ENCODE measurements at regions not wholly inside any gene's neighbourhood (a gene's known extent, or its start where the extent isn't known, plus 50 kb on each side); places are given as distances from the start of the nearest gene placed in this dataset.

- Mint-ChIP-seq H3K4me3 (no peak overlapping the region), H3K27ac (no peak overlapping the region), H3K4me1 (no peaks in the 10 kb centered on the region), H3K27me3 (ENCODE audit: low read depth in 2 of 2) (no peaks in the 10 kb centered on the region), H3K9me3 (peaks cover 14 to 37% of the 10 kb centered on the region in 2 donors), H3K36me3 (peaks cover 28% of the 10 kb centered on the region)
- Histone ChIP-seq H3K9me3 (ENCODE audit: control insufficient read depth, insufficient read depth, low read length) (peaks cover 5% of the 10 kb centered on the region), H3K27ac (ENCODE audit: low read length) (no peak overlapping the region), H3K4me3 (ENCODE audit: low read length) (no peak overlapping the region), H3K4me1 (ENCODE audit: control insufficient read depth, insufficient read depth, low read length) (no peaks in the 10 kb centered on the region), H3K27me3 (ENCODE audit: control insufficient read depth, insufficient read depth, low read length) (no peaks in the 10 kb centered on the region), H3K36me3 (ENCODE audit: control insufficient read depth, insufficient read depth, low read length) (no peaks in the 10 kb centered on the region)
- DNase-seq (no peak), ATAC-seq (no peak)
- intact Hi-C loops (cut with micrococcal nuclease), result no loop called here
- WGBS (ENCODE audit: insufficient coverage), result no CpG with 5 or more reads among the region's 1 CpG
- no peak for TF ChIP-seq CTCF (IDR thresholded peaks at IDR 0.05)
Observed at GRCh38 chr2:80930777-80931176, 626.2 kb upstream of the LRRTM1 start.

- no peak for TF ChIP-seq CTCF (IDR thresholded peaks at IDR 0.05)
- Mint-ChIP-seq H3K9me3 (peaks cover 20 to 40% of the 10 kb centered on the region in 2 donors), H3K4me1 (no peaks in the 10 kb centered on the region), H3K4me3 (no peak overlapping the region), H3K36me3 (peaks cover 34% of the 10 kb centered on the region), H3K27ac (no peak overlapping the region), H3K27me3 (ENCODE audit: low read depth in 2 of 2) (no peaks in the 10 kb centered on the region)
- H3K4me3 ChIP-seq (ENCODE audit: low read length), result no peak overlapping the region
- DNase-seq (no peak), ATAC-seq (no peak)
- no peaks in the 10 kb centered on the region for H3K36me3 ChIP-seq (ENCODE audit: control insufficient read depth, insufficient read depth, low read length)
- no peaks in the 10 kb centered on the region for H3K27me3 ChIP-seq (ENCODE audit: control insufficient read depth, insufficient read depth, low read length)
- no peak overlapping the region for H3K27ac ChIP-seq (ENCODE audit: low read length)
- peaks cover 11% of the 10 kb centered on the region for H3K9me3 ChIP-seq (ENCODE audit: control insufficient read depth, insufficient read depth, low read length)
- H3K4me1 ChIP-seq (ENCODE audit: control insufficient read depth, insufficient read depth, low read length), result no peaks in the 10 kb centered on the region
- 73% methylated on average over 4 of the region's 4 CpGs for WGBS (ENCODE audit: insufficient coverage)
- intact Hi-C loops (cut with micrococcal nuclease), result no loop called here
Observed at GRCh38 chr2:80926168-80926567, 621.6 kb upstream of the LRRTM1 start.

DNA sequence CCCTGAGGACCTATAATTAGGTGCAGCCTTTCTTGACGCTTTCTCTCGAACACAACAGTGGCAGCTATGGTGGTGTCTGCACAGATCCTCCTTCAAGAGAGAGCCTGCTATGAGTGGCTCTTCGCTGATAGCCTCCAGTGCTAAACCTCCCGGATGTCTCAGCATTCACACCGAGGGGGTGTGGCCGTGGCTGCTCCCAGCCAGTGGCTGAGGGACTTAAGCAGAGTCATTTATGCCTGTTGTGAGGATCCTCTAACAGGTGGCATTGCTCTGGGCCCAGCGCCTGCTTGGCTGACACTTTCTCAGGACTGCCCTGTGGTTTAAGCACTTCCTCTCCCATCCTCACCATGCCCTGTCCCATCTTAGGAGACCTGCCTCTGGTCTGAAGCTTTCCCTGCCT, 592.0 kb upstream of the LRRTM1 start:
- Histone ChIP-seq H3K36me3 (ENCODE audit: control insufficient read depth, insufficient read depth, low read length) (no peaks in the 10 kb centered on the region), H3K27me3 (ENCODE audit: control insufficient read depth, insufficient read depth, low read length) (no peaks in the 10 kb centered on the region), H3K4me1 (ENCODE audit: control insufficient read depth, insufficient read depth, low read length) (no peaks in the 10 kb centered on the region), H3K27ac (ENCODE audit: low read length) (no peak overlapping the region), H3K4me3 (ENCODE audit: low read length) (no peak overlapping the region), H3K9me3 (ENCODE audit: control insufficient read depth, insufficient read depth, low read length) (peaks cover 7% of the 10 kb centered on the region)
- WGBS (ENCODE audit: insufficient coverage), result 68% methylated on average over 7 of the region's 7 CpGs
- no peak for TF ChIP-seq CTCF (IDR thresholded peaks at IDR 0.05)
- intact Hi-C loops (cut with micrococcal nuclease), result no loop called here
- Mint-ChIP-seq H3K4me1 (no peaks in the 10 kb centered on the region), H3K9me3 (peaks cover 17 to 27% of the 10 kb centered on the region in 2 donors), H3K27ac (no peak overlapping the region), H3K36me3 (peaks cover 7% of the 10 kb centered on the region), H3K27me3 (ENCODE audit: low read depth in 2 of 2) (no peaks in the 10 kb centered on the region), H3K4me3 (no peak overlapping the region)
- DNase-seq, result no peak
- ATAC-seq, result no peak

DNA sequence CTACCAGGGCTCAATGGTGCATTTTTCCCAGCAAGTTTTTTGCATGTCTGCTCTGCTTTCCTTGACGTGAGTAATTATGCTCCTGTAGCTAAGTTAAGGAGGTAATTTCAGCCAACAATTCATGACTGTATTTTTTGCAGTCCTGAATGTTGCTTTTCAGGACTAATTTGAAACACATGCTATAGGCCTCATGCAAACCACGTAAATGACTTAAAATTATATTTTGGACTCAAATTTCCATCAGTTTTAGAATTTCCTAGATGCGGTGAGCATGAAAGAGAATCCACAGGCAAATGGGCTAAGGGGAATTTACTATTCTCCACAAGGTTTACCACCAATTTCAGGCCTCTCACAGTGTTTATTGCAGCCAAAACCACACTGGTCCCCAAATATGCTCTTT, 589.9 kb upstream of the LRRTM1 start:
- no peaks in the 10 kb centered on the region for H3K27me3 ChIP-seq (ENCODE audit: control insufficient read depth, insufficient read depth, low read length)
- no peak overlapping the region for H3K4me3 ChIP-seq (ENCODE audit: low read length)
- 88% methylated on average over 3 of the region's 3 CpGs for WGBS (ENCODE audit: insufficient coverage)
- H3K36me3 Mint-ChIP-seq, result no peaks in the 10 kb centered on the region
- DNase-seq (no peak), ATAC-seq (no peak)
- intact Hi-C loops (cut with micrococcal nuclease), result no loop called here
- H3K4me3 Mint-ChIP-seq, result no peak overlapping the region
- H3K4me1 ChIP-seq (ENCODE audit: control insufficient read depth, insufficient read depth, low read length), result no peaks in the 10 kb centered on the region
- TF ChIP-seq CTCF (IDR thresholded peaks at IDR 0.05), result no peak
- H3K27ac ChIP-seq (ENCODE audit: low read length), result no peak overlapping the region
- H3K9me3 Mint-ChIP-seq, result peaks cover 18 to 23% of the 10 kb centered on the region in 2 donors
- H3K4me1 Mint-ChIP-seq, result no peaks in the 10 kb centered on the region
- H3K36me3 ChIP-seq (ENCODE audit: control insufficient read depth, insufficient read depth, low read length), result no peaks in the 10 kb centered on the region
- H3K9me3 ChIP-seq (ENCODE audit: control insufficient read depth, insufficient read depth, low read length), result peaks cover 7% of the 10 kb centered on the region
- H3K27ac Mint-ChIP-seq, result no peak overlapping the region
- no peaks in the 10 kb centered on the region for H3K27me3 Mint-ChIP-seq (ENCODE audit: low read depth in 2 of 2)

All from natural killer cell (primary cell).